GM11168 (cell line): ENCODE measurements at regions not wholly inside any gene's neighbourhood (a gene's known extent, or its start where the extent isn't known, plus 50 kb on each side); places are given as distances from the start of the nearest gene placed in this dataset.

ENCODE experiments used
- in situ Hi-C: fragments of 300-500 bp; cut with MboI; formaldehyde crosslinking; loops from one replicate; pipeline ENCODE4 v1.12.0; 2022; ENCODE audit warnings: low sequenced_read_pairs; ENCODE audit not compliant: unreplicated experiment

- in situ Hi-C loops = no loop called here
These were observed 132.0 kb upstream of the TP63 start for GRCh38 chr3:189498995-189499704.

- in situ Hi-C loops = loop anchor here (25.0 kb wide), 1 partner anchor 437 kb away; no protein-coding TSS in a partner anchor
These were observed 130.9 kb upstream of the TP63 start for GRCh38 chr3:189500299-189500698.

DNA sequence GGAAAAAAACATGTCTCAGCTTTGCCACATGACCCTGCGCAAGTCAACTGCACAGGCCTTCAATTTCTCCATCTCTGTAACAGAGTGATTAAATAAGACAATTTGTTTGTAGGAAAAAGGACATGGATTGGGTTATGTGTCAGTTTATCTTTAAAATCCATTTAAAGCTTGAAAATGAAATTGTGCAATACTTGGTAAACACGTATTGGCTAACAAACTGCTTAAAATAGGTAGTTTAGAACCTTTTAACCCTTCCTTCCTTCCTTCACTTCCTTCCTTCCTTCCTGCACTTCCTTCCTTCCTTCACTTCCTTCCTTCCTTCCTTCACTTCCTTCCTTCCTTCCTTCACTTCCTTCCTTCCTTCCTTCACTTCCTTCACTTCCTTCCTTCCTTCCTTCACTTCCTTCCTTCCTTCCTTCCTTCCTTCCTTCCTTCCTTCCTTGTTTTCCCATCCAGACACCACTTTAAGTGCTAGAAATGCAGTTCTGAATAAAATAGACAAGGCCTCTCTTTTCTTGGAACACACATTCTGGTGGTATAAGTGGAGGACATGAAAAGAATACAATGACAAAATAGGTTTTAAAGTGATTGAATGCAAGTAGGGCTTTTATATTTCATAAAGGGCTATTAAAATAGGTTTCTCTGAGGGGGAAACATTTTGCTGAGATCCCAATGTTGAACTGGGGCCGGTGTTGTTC, 130.2 kb upstream of the TP63 start:
- in situ Hi-C loops = loop anchor here (25.0 kb wide), 1 partner anchor 436 kb away; no protein-coding TSS in a partner anchor

GRCh38 chr3:189502256-189502655, 128.9 kb upstream of the TP63 start:
- in situ Hi-C loops = loop anchor here (25.0 kb wide), 1 partner anchor 435 kb away; no protein-coding TSS in a partner anchor

DNA sequence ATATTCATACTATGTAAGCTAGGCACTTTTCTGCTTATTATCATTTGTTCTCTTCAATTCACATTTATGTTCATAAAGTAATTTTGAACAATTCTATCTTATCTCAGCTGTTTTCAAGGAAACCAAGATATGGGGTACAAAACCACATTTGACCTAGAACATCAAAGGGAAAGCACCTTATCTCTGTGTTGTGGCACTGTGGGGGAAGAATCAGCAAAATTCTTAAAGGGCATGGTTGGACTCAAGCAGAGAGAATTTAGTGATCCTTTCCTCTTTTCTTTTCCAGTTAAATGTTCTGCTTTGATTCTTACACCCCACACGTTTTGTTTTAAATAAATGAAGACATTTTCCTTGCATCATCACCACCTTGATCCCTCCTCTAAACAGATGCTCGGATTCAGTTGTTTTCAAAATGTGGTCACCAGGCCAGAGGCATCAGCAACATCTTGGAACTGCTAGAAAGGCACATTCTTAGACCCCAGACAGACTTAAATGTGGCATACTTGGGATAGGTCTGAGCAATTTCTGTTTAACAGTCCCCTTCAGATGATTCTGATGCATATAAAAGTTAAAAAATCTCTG, 128.4 kb upstream of the TP63 start:
- in situ Hi-C loops = loop anchor here (25.0 kb wide), 1 partner anchor 435 kb away; no protein-coding TSS in a partner anchor

DNA sequence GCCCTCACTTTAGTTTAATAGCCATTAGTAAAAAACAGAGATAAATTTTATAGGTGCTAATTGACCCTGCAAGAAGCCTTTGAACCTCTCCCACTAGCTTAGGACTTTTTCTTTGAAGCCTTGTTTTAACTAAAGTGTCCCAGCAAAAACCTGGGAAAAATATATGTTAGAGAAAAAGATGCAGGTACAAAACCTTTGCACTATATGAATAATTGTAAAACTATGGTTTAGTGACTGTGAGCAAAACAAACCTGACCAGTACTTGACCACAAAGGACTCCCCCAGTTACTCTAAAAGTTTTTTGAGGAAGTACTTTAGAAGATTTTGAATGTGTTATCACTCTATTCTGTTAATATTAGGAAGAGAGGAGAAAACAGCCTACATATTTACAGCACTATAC, 123.3 kb upstream of the TP63 start:
- in situ Hi-C loops = loop anchor here (25.0 kb wide), 1 partner anchor 429 kb away; no protein-coding TSS in a partner anchor

DNA sequence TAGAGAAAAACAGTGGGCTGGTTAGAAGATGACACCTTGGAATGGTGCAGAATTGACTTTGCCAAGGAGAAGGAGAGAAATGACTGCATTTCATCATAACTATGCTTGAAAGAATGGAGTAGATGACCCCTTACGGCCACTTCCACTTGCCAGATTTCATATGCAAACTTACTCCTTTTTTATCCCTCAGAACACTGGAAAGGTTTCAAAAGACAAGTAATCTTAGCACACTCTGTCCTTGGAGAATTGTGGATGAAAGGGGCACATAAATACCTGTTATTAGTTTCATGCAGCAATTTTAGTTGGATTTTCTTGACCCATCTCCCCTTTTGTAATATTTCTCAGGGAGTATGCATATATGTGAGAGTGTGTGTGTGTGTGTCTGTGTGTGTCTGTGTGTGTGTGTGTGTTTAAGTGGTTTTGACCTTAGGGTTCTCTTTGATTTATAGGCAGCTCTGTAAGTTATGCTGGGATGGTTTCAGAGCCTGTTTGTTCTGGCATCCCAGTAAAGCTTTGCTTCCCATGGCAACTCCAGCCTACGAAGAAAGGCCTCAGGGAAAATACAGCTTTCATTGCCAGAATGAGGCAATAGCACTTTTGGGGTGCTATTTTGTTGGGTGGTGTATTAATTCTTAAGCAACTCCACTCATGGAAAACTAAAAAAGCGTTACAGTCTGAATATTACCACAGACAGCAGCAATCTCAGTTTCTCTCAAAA, 122.2 kb upstream of the TP63 start:
- in situ Hi-C loops = loop anchor here (25.0 kb wide), 1 partner anchor 428 kb away; no protein-coding TSS in a partner anchor

DNA sequence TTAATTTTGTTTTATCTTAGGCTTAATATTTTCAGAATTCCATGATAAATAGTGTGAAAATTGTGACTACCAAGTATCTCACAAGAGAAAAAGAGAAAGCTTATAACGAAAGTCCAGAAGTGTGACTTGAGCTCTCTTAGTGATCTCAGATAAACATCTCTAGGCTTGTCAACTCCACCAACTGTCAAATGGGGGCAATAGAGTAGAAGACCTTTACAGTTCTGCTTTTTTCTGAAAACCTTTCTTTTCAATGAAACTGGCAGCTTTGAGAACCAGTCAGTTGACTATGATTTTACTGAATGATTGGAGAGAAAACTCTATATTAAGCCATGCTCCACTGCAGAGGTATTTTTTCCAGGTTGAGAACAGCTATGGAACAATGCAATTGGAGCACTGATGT, 119.2 kb upstream of the TP63 start:
- in situ Hi-C loops = loop anchor here (25.0 kb wide), 1 partner anchor 425 kb away; no protein-coding TSS in a partner anchor

- in situ Hi-C loops = loop anchor here (25.0 kb wide), 1 partner anchor 424 kb away; no protein-coding TSS in a partner anchor
These were observed 118.4 kb upstream of the TP63 start for GRCh38 chr3:189512821-189513220.

DNA sequence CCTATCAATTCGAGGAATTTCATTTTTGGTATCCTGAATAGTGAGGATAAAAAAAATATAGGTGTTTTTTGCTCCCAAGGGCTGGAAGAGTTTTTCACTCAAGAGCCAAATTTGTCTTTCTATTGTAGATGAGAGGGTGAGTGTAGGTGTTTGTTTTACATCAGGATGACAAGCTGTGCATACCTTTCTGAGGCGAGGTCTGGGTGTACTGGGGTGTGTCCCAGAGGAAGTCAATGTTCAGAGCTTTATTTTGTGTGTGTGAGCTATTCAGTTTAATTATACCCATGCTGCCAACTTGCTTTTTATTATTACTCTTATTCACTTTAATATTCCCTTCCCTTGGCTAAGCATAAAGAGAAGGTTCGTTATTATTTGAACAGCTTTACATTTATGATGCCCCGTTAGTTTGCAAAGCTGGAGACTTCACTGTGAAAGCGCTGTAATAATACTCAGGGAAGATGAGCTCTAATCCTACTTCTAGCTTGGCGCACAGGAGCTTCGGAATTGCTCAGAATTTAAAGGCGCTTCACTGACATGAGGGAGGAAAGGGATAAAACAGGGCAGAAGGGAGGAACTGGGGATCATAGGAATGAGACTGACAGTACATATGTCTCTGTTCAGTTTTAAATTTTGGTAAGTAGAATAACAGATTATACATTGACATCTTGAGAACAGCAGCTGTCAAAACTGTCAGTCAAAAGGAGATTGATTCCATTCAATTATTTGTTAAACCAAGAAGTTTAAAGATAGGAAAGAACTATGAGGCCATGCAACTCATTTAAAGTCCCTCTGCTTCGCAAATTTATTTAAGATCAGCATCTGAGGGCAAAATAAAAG, 117.7 kb upstream of the TP63 start:
- in situ Hi-C loops = loop anchor here (25.0 kb wide), 1 partner anchor 424 kb away; no protein-coding TSS in a partner anchor

GRCh38 chr3:189516039-189516438, 115.2 kb upstream of the TP63 start:
- in situ Hi-C loops = loop anchor here (25.0 kb wide), 1 partner anchor 421 kb away; no protein-coding TSS in a partner anchor

- in situ Hi-C loops = loop anchor here (25.0 kb wide), 1 partner anchor 419 kb away; no protein-coding TSS in a partner anchor
These were observed 113.2 kb upstream of the TP63 start for GRCh38 chr3:189517981-189518380.

DNA sequence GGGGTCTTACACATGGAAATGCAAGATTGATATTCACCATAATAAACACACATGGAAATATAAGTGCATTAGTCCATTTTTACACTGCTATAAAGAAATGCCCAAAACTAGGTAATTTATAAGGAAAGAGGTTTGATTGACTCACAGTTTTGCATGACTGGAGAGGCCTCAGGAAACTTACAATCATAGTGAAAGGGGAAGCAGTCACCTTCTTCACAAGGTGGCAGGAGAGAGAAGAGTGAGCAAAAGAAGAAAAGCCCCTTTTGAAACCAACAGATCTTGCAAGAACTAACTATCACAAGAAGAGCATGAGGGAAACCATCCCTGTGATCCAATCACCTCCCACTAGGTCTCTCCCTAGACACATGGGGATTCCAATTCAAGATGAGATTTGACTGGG, 111.7 kb upstream of the TP63 start:
- in situ Hi-C loops = loop anchor here (25.0 kb wide), 1 partner anchor 418 kb away; no protein-coding TSS in a partner anchor

DNA sequence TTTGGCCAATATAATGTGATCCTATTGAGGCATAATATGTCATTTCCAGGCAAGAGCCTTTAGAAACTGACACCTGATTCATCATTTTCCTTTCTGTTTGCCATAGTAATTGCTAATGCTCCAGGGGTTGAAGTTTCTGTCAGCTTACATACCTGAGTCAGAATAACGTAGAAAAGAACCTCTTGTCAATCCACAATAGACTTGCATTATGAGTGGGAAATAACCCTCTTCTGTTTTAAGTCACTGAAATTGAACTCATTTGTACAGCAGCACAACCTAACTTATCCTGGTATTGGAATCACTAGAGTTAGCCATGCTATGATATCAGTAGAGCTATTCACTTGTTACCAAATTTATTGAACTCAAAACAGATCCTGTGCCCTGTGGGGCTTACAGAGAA, 101.7 kb upstream of the TP63 start:
- in situ Hi-C loops = no loop called here

DNA sequence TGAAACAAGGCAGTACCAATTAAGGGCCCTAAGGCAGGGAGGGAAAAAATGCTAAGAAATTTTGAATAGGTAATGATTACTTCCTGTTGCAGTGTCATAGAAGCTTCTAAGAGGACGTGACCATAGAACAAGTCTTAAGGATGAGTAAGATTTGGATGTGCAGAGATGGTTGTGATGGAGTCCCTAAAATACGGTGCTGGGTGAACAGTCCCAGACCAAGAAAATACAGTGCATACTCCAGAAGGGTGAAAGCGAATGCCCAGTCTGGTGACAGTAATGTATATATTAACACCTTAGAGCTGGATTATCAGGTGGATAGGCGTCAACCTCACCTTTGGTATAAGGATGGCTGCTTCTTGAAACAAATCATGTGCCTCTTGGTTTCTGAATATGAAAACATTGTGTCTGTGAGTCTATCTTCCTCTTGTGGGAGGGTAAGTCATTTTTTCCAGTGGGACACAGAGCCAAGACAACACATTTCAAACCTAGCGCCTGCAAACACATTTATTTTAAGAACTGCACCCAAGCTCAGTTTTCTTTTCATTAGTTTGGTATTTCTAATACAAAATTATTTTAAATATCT, 101.2 kb upstream of the TP63 start:
- in situ Hi-C loops = no loop called here

DNA sequence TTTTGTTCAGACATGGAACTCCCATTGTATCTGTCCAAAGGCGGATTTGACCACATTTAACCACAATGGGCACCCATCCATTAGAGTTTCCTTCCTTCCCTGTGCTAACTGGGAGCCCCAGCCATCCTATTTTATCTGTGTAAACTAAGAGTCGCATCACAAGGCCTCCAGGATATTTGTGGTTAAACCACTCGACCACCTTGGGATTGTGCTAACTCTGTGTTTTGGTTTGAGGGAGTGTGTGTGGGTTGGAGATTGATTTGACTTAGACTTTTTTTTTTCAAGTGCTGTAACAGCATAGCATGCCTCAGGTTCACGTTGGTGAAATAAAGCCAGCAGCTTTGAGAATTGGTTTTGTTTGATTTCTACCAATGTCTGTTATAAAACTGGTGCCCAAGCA, 100.4 kb upstream of the TP63 start:
- in situ Hi-C loops = no loop called here

DNA sequence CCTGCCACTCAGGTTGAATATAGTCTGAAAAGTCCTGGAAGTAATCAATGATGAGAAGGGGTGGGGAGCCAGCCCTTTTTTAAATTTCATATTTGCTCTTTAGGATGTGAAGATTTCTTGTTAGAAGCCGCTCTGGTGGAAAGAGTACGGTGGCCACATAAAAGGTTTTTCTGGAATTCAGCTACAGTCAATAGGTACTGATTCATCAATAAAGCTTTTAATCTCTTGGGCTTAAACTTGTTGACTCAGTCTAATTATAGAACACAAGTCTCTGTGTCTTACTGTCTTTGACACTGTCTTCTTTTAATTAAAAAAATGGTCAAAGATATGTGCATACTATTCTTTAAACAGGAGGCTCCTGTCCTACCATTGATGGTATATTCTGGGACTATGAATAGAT, 99.9 kb upstream of the TP63 start:
- in situ Hi-C loops = no loop called here

- in situ Hi-C loops = no loop called here
These were observed 96.7 kb upstream of the TP63 start for GRCh38 chr3:189534531-189534930.

GRCh38 chr3:189537135-189537534, 94.1 kb upstream of the TP63 start:
- in situ Hi-C loops = no loop called here
